ENCODE measurements at regions not wholly inside any gene's neighbourhood (a gene's known extent, or its start where the extent isn't known, plus 50 kb on each side); places are given as distances from the start of the nearest gene placed in this dataset.

- TF ChIP-seq POLR2A (IDR thresholded peaks at IDR 0.05) (no peak), EP300 (IDR thresholded peaks at IDR 0.05) (no peak), CTCF (IDR thresholded peaks at IDR 0.05) (peak in 1 of 6 experiments; percentile 15), POLR2AphosphoS5 (IDR thresholded peaks at IDR 0.05) (no peak)
Measured at GRCh38 chr3:72102112-72102616, 317.2 kb upstream of the PROK2 start.
